GM18520 (cell line): ENCODE measurements at regions not wholly inside any gene's neighbourhood (a gene's known extent, or its start where the extent isn't known, plus 50 kb on each side); places are given as distances from the start of the nearest gene placed in this dataset.

Source experiments
- ATAC-seq: cut with Tn5 transposase; IDR thresholded peaks from one replicate; pipeline ENCODE4 v1.9.1; 2021; ENCODE audit not compliant: unreplicated experiment

DNA sequence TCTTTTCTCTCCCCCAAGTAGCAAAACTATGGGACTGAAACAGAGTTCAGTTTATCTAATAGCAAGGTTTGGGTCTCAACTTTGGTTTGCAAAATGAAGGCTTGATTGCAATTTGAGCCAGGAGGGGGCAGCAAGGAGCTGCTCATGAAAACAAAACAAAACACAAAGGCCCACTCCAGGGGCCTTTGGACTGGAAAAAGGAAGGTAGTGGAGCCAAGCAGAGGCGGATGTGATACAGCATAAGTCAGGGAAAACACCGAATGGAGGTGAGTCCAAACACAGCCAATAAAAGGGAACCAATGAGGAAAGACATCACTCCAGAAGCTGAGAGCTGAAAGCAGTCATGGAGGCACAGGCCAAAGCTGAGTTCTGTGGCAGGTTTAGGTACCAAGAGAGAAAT lies 799.7 kb upstream of the ACVR2A start:
- ATAC-seq: no peak

DNA sequence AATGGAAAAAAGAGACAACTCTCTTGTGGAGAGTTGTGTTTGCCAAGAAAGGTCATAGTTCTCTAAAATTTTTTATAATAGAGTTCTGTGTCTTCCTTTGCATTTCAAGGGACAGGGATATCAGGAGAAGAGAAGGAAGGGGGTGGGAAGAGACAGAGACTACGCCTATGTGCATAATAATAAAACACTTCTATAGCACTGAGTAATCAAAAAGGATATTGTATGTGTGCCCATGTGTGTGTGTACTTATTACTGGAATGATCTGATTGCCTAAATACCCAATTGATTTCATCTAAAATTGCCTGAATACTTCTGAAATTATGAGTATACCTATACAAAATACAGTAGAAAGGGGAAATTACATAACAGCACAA lies 803.7 kb upstream of the ACVR2A start:
- ATAC-seq: no peak

DNA sequence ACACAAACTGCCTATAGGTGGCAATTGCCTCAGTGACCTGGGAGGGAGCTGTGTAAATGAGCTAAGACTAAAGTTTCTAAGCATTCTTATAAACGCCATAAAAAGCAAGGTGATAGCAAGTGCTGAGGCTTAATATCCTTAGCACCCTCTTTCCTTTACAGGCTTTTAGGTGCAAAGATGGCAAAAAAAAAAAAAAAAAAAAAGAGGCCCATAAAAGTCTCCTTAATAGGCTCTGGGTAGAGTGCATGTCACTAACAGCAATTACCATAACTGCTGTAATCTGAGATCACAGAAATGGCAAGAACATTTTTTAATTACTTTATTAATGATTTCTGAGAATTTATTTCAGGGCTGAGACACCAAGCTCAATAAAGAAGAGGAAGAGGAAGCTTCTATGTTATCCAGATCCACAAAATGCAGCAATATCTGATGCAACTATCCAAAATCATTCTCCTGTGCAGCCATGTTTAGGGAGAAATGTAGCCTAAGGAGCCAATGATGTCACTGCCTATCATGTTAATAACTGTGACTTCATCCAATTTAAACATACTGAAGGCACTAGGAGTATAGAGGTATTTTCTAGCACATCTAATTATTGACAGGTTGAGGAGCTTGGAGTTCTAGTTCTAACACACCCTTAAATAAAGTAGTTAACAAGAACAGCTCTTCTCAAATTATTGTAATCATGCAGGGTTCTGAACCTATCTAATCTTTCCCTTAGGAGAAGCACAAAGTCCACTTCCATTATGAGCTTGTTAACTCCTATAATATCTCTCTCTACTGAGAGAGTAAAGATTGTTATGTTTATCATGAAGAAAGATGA lies 804.3 kb upstream of the ACVR2A start:
- ATAC-seq: no peak

DNA sequence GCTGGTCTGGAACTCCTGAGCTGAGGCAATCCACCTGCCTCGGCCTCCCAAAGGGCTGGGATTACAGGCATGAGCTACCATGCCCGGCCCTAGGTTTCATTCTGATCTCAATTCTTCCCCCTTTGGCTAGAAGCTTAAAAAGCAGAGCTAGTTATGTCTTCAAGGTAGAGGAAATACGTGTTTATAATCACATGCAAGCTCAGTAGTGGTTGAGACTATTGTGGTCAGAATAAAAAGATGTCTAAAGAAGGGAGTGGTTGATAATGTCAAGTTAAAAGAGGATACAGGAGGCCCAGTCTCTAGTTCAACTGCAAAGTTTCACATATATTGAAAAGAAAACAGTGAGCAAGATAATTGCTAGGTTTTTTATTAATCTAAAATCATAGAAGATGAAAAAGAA lies 807.8 kb upstream of the ACVR2A start:
- no peak for ATAC-seq

DNA sequence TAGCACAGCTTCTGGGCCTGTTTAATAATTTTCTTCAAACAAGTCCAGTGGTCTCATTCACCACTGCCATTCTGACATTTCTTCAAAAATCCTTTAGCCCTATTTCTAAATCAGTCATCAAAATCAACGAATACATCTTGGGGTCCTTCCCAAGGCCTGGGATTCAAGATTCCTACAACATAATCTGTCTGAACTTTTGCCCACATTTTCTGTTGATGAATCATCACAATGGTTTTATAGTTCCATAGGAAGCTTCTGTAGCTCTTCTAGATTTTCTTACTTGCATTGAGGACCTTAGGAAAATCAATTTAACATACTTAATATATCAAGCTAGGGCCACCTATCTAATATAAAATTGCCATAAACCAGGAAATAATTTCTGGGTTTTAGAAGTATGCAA lies 811.8 kb upstream of the ACVR2A start:
- ATAC-seq: no peak

DNA sequence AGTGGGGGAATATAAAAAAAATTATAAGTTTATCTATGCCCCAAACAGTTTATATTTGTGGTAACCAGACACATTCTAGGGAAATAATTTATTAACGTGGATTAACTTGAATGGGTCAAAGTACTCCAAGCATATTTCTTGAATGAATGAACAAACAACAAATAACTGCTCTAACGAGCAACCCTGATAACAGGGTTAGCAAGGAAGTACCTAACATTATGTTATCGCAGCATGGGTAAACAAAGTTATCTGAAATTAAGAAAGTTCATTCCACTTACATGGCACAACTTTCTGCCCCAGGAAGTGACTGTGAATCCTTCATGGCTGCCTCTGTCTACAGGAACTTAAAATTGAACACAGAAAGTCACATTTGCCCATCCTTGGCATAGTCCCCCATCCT lies 812.9 kb upstream of the ACVR2A start:
- no peak for ATAC-seq

DNA sequence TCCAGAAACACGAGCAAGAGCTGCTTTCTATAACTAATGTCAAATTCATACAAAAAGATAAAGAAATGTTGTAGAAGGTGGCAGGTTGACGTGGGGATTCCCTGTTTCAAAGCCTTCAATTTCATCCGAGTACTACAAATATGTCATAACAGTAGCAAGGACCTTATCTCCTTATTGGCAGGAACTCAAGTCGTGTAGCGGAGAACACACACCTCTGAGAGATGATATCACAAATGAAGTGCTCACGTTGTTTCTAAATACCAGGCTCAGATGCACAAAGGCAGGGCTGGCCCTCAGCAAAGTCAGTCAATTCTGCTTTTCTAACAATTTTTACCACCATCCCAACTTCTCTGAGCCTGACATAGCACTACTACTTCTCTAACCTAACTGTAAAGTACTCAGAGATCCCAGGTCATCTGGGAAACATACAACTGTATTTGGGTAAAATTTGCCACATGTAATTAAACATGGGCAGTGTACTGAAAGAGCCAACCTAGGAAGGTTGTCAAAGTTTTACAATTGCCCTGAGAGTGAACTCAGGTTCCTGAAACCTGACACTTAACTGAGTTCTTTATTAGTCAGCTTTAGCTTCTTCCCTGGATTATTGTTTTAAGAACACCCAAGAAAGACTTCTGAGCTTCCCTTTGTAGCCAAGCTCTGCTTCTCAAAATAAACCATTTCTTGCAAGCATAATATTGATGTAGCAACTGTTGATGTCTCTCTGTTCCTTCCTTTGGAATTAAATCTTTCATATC lies 813.7 kb upstream of the ACVR2A start:
- no peak for ATAC-seq

DNA sequence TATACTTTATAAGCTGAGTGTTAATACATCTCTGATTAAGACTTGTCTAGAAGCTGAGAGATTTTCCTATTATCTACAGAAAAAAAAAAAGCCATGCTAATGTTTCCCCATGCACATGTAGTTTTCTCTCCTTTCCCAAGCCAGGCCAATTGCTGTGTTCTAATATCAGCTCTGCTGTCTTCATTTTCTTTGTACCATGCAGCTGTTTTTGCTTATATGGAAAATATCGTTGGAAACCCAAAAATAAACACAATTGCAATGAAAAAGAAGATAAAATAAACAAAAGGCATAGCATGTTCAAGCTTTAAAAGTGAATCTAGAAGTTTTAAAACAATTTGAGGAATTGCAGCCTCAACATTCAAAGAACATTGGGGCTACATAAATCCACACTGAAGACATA lies 817.4 kb upstream of the ACVR2A start:
- no peak for ATAC-seq

DNA sequence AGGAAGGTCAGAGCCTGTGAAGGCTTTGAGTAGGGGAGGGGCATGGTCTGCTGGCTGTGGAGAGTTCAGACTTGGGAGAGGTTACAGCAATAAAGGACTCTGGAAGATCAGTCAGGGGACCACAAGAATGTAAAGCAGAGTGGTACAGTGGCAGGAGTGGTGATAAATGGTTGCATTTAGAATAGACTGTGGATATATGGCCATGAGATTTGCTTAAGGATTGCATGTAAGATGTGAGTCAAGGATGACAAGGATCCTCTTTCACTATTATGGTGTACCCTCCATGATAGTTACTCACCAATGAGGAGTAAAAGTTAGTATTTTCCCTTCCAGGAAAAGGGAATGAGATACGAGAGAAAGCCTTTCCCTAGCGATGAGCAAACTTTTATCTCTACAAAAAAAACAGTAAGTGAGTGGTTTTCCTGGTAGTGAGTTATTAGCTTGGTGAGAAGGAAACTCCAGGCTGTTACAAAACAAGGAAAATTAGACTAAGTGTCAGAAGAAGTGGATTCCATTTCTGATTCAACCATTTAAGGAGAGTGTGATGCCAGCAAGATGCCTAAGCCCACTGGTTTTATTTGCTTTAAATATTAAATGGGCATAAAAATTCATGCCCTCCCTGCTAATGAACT lies 818.0 kb upstream of the ACVR2A start:
- ATAC-seq: no peak

DNA sequence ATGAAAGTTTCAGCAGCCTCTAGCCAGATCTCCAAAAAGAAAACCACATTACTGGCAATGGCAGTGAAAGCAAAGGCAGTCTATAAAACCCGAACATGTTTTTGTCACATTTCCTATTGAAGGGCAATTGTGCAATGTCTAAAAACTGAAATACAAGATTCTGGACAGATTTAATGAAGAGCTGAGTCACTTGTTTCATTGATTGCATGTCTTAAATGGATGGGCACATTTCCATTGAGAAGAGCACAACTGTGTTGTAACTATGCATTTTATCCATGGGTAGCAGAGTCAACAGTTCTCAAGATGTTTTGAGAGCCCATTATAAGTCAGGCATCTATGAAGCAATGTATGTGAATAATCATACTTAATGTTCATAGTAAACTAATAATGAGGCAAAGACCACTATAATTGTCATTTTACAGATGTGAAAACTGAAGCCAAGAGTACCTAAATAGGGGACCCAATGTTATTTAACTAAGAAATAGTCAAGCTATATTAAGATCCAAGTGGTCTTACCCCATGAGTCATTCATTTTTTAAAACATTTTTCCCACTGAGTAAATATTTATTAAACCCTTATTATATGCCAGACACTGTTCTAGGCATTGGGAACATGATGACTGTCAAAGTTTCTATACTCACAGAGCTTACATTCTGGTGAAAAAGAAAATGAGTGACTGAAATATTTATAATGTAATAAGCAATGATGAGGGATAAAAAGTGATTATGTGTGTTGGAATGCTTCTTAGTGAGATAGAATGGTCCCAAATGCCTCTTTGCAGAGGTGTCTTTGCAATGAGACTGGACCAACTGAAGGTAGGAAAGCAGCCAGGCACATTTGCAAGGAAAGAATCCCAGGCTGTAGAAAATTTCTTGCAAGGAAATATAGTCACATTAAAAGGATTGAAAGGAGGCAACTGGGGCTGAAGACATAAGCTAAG lies 818.9 kb upstream of the ACVR2A start:
- ATAC-seq: no peak

DNA sequence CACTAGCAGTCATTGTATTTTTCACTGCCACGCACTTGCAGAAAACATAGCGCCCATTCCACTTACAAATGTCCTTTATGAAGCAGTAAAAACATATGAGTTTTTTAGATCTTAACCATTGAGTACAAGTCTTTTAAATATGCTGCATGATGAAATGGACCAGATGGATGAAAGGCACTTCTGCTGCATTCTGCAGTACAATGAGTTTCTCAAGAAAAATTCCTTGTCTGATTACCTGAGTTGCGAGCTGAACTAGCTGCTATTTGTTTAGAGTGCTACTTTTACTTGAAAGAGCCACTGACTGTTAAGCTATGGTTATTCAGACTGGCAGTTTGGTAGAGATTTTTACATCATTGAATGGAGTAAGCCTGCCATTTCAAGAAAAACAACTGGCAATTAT lies 825.5 kb upstream of the ACVR2A start:
- no peak for ATAC-seq

DNA sequence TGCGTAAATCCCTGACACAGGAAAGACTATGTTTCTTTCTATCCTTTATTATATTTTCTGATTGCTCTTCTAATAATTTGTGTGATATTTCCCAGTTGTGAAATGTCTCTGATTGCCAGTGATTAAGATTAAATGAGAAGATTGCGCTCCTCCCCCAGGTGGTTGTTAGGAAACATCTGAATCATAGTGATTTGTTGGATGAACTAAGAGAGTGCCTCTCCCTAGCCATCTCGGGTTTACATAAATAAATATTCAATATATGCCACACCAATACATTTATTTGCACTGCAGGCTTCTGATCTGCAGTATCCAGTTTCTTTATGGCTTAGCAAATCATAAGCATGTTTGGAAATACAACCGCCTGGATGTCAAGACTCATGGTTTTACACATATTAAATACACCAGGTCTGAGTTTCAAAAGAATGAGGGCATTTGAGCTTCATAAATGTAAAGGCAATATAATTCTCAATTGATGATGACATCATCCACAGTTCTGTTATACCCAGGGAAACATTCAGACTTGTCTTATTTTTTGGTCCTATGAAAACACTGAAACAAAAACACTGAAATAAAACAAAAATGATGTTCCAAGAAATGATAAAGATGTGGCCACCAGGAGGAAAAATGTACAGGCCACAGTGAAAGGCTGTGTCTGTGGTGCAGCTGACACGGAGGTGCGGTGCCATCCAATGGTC lies 826.7 kb upstream of the ACVR2A start:
- no peak for ATAC-seq

DNA sequence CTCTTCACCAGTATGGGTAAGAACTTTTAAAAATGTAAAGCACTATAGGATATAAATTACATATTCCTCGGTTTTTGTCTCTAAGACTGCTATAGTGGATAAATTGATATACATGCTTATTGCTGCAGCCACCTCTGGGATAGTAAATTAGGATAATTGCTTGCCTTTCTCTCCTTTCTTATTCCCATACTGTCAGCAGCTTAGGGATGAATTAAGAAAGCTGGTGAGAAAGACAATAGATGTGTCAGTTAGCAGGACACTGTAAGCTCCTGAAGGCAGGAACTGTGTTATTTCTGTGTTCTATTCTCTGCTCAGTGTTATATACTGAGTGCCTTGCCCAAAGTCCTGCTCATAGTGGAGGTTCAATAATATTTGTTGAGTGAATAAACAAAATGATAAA lies 828.6 kb upstream of the ACVR2A start:
- no peak for ATAC-seq

DNA sequence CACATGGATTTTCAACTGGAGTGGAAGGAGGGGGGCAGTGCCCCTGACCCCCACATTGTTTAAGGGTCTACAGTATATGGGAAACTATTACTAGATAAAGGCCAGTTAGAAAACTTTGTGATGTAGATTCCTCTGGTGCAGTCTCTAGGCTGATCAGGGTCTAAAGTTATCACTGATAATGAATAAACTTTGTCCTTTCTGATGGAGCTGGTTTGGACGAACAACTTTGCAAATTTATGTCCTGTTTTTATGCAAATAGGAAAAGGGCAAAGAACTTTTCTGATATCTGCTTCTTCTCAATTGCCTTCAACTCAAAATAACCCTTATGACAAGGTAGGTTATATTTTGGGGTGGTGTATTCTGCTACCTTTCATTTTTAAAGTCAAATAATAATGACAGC lies 829.2 kb upstream of the ACVR2A start:
- no peak for ATAC-seq

DNA sequence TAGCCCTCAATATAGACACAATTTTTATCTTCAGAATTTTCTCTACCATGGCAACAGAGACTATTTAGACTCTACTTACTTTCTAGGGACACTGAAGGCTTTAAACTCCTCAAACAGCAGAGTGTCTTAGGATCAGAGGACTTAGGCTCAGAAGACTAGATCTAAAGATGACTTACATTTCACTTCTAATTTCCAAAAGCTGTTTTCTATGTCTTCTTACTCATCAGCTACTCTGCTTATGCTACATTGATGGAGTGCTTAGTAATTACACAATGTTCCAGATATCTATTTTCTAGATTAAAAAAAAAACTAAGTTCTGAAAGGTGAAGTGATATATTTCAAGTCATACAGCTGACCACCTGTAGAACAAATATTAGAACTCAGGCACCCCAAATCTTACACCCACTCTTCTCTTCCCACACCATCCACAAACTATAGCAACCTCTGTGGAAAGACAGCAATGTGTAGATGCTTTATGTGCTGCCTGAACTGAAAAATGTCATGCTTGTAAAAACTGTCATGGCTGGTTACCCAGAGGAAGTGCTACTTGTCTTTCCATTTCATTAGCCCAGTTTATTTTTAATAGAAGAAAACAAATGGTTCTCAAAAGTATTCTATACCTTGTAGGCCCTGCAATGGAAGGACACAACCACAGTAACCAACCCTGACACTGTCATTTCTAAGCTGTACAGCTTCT lies 831.0 kb upstream of the ACVR2A start:
- no peak for ATAC-seq

DNA sequence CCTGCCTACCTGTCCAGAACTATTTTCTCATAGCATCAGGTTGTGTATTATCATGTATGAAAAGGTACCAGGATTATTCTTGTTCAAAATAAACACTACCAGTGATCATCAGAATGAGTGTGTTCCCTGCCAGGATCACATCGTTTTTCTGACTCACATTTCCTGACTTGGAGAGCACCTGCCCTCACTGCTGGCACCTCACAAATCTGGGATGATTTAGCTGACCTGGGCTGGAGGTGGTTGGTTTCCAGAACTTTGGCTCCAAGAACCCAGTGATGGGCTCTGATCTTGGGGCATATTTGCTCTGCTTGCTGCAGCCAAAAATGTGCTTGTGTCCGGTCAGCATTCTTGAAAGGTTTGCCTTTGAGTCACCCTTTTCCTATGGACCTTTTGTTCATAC lies 836.3 kb upstream of the ACVR2A start:
- no peak for ATAC-seq

DNA sequence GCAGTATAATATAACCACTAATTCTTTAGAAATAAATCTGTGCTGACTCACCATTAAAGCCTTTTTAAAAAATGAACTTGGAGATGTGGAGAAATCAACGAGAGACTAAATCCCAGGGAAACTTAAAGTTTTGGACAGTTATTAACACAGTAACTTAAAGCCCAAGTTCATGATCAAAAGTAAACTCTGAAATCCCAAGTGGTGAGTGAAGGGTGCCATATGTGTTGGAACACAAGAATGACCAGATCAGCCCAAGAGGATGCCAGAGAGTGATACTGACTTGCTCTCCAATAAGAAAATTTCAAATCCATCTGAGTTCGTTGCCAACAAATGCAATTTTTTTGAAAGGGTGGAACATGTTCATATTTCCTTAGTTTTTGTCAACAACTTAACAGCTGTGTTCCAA lies 838.1 kb upstream of the ACVR2A start:
- ATAC-seq: no peak

DNA sequence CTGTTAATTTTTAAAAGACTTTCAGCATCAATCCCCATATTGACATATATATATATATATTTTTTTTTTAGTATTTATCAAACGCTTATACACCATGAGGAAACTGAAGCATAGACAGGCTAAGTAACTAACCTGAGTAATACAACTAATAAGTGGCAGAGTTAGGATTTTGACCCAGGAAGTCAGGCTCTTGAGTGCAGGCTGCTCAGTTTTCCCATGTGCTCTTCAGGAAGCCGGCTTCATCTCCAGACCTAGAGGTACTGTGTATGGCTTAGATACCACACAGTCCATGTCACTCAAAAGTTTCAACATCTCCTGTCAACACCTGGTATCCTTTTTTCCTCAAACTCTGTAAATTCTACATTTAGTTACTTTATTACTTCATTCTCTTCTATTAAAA lies 841.7 kb upstream of the ACVR2A start:
- ATAC-seq: no peak

DNA sequence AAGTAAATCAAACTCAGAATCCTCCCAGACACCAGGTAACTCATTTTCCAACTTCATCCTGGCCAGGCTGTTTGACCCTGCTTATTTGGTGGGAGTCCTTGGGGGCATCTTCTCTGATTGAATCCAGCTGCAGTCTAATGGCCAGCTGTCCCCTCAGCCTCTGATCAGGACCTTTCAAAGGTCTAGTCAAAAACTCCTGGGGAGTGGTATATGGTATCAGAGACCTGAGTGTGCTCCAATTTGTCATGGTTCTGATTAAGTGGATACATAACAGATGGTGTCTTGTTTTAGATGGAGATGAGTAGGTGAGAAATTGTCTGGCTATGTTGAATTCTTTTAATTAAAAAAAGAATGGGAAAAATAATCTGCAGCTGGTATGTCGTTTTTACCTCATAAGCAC lies 842.6 kb upstream of the ACVR2A start:
- ATAC-seq: no peak

DNA sequence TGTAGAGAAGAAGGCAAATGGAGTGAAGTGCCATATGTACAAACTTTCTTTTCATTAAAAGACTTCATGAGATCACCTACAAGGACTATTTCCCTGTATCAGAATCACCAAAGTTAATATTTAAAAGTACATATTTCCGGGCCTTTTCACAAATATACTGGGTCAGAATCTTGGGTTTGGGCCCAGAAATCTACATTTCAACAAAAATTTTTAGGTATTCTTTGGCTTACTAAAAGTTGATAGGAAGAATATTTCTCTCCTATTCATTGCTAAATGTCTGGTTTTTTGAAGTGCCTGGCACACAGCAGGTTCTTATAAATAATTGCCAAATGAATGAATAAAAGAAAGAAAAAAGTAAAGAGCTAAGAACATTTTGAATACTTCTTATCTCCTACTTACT lies 843.8 kb upstream of the ACVR2A start:
- no peak for ATAC-seq
